ENCODE measurements at regions not wholly inside any gene's neighbourhood (a gene's known extent, or its start where the extent isn't known, plus 50 kb on each side); places are given as distances from the start of the nearest gene placed in this dataset.

DNA sequence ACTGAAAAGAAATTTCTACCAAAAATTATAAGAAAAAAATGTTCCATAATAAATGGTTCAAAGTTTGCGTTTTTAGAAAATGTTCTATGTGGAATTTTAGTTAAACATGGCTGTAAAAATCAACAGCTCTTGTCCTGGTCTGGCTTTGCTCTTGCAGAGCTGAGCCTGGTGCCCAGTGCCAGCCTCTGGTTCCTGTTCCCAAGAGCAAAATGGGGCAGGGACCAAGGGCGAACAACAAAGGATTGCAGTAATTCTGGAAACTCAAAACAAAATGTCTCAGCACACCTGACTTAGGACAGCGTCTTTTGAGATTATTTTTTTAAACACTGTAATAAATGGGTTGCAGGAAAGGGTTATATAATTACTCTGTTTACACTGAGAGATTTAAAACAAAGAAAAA is 174.7 kb downstream of the ANAPC1 start:
- in situ Hi-C loops (cut with MboI; ENCODE audit: low sequenced_read_pairs in 4 of 4) (loop anchor here (10.0 to 25.0 kb wide), 5 partner anchors 85 to 922 kb away; partner anchors contain the start of gene BCL2L11 (in 2 of the 4)), intact Hi-C loops (cut with DNase I; ENCODE audit: low total_unique reads) (loop anchor here (10.0 kb wide), 1 partner anchor 585 kb away; the partner anchor contains the start of gene BCL2L11)
- Histone ChIP-seq H3K36me3 (no peaks in the 10 kb centered on the region), H3K27me3 (no peaks in the 10 kb centered on the region), H3K9me3 (no peaks in the 10 kb centered on the region), H3K4me1 (peaks cover 25 to 33% of the 10 kb centered on the region in 2 donors), H3K4me3 (no peak overlapping the region), H3K27ac (no peak overlapping the region)
- no peak for ATAC-seq
- no peak for TF ChIP-seq POLR2A (IDR thresholded peaks at IDR 0.05)
- TF ChIP-seq, protein P1, sequence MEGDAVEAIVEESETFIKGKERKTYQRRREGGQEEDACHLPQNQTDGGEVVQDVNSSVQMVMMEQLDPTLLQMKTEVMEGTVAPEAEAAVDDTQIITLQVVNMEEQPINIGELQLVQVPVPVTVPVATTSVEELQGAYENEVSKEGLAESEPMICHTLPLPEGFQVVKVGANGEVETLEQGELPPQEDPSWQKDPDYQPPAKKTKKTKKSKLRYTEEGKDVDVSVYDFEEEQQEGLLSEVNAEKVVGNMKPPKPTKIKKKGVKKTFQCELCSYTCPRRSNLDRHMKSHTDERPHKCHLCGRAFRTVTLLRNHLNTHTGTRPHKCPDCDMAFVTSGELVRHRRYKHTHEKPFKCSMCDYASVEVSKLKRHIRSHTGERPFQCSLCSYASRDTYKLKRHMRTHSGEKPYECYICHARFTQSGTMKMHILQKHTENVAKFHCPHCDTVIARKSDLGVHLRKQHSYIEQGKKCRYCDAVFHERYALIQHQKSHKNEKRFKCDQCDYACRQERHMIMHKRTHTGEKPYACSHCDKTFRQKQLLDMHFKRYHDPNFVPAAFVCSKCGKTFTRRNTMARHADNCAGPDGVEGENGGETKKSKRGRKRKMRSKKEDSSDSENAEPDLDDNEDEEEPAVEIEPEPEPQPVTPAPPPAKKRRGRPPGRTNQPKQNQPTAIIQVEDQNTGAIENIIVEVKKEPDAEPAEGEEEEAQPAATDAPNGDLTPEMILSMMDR (IDR thresholded peaks at IDR 0.05 in 4 of 5, conservative IDR thresholded peaks at IDR 0.05 in 1 of 5): no peak
- DNase-seq: no peak

- intact Hi-C loops (cut with DNase I; ENCODE audit: low total_unique reads) (no loop called here), in situ Hi-C loops (cut with MboI; ENCODE audit: low sequenced_read_pairs in 4 of 4) (loop anchor here in 3 of 4 donors (25.0 kb wide), 3 partner anchors 598 to 923 kb away; partner anchors contain the start of gene BCL2L11 (in 2 of the 3))
- H3K9me3 ChIP-seq: no peaks in the 10 kb centered on the region
- no peak overlapping the region for H3K27ac ChIP-seq
- H3K4me3 ChIP-seq: no peak overlapping the region
- no peak for ATAC-seq
- H3K27me3 ChIP-seq: no peaks in the 10 kb centered on the region
- H3K4me1 ChIP-seq: peaks cover 17 to 26% of the 10 kb centered on the region in 2 donors
- no peaks in the 10 kb centered on the region for H3K36me3 ChIP-seq
- DNase-seq: no peak
- TF ChIP-seq, protein P1 (IDR thresholded peaks at IDR 0.05 in 4 of 5, conservative IDR thresholded peaks at IDR 0.05 in 1 of 5): no peak
- no peak for TF ChIP-seq POLR2A (IDR thresholded peaks at IDR 0.05)
Measured at GRCh38 chr2:111710085-111710484, 173.9 kb downstream of the ANAPC1 start.

GRCh38 chr2:111710613-111711012 is 173.4 kb downstream of the ANAPC1 start:
- Histone ChIP-seq H3K36me3 (no peaks in the 10 kb centered on the region), H3K27me3 (no peaks in the 10 kb centered on the region), H3K9me3 (no peaks in the 10 kb centered on the region), H3K4me1 (peaks cover 12 to 21% of the 10 kb centered on the region in 2 donors), H3K4me3 (no peak overlapping the region), H3K27ac (no peak overlapping the region)
- no peak for TF ChIP-seq POLR2A (IDR thresholded peaks at IDR 0.05)
- TF ChIP-seq, protein P1 (IDR thresholded peaks at IDR 0.05 in 4 of 5, conservative IDR thresholded peaks at IDR 0.05 in 1 of 5): no peak
- intact Hi-C loops (cut with DNase I; ENCODE audit: low total_unique reads) (no loop called here), in situ Hi-C loops (cut with MboI; ENCODE audit: low sequenced_read_pairs in 4 of 4) (loop anchor here in 3 of 4 donors (25.0 kb wide), 3 partner anchors 598 to 923 kb away; partner anchors contain the start of gene BCL2L11 (in 2 of the 3))
- ATAC-seq (no peak), DNase-seq (no peak)

DNA sequence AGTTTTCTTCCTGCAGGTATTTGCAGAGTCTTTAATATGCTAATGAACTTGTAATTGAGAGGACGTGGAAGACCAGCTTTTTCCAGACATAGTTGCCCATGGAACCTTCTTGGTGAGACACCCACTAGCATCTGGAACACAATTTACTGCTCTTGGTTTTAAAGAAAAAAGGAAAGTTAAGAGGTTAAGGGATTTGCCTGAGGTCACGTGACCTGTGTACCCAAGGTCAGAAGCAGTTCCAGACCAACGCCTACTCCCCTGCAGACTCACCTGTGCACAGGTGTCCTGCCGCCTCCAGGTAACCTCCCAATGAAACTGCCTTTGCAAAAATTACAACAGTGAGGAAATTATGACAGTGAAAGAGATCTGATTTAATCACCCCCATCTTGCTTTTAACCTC is 172.7 kb downstream of the ANAPC1 start:
- H3K4me3 ChIP-seq: no peak overlapping the region
- no peaks in the 10 kb centered on the region for H3K27me3 ChIP-seq
- no peaks in the 10 kb centered on the region for H3K36me3 ChIP-seq
- intact Hi-C loops (cut with DNase I; ENCODE audit: low total_unique reads): no loop called here
- no peak for DNase-seq
- H3K4me1 ChIP-seq: peaks cover 8 to 14% of the 10 kb centered on the region in 2 donors
- H3K9me3 ChIP-seq: no peaks in the 10 kb centered on the region
- in situ Hi-C loops (cut with MboI; ENCODE audit: low sequenced_read_pairs in 4 of 4): loop anchor here in 3 of 4 donors (25.0 kb wide), 3 partner anchors 599 to 924 kb away; partner anchors contain the start of gene BCL2L11 (in 2 of the 3)
- no peak overlapping the region for H3K27ac ChIP-seq
- TF ChIP-seq, protein P1 (IDR thresholded peaks at IDR 0.05 in 4 of 5, conservative IDR thresholded peaks at IDR 0.05 in 1 of 5): no peak
- TF ChIP-seq POLR2A (IDR thresholded peaks at IDR 0.05): no peak
- no peak for ATAC-seq
